ENCODE measurements at regions not wholly inside any gene's neighbourhood (a gene's known extent, or its start where the extent isn't known, plus 50 kb on each side); places are given as distances from the start of the nearest gene placed in this dataset.

DNA sequence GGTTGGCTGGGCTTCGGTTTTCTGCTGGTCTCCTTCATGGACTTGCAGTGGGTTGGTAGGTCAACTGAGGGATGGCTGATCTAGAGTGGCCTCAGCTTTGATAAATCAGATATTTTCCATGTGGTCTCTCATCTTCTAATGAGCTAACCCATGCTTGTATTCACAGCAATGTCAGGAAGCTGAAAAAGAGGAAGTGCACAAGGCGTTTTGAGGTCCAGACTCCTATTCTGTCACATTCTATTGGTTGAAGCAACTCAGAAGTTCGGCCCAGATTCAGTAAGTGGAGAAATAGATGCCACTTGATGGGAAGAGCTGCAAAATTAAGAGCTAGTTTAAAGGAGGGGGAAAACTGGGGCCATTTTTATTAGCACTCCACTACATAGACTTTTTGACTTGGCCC lies 361.2 kb downstream of the DIPK2A start:
- Histone ChIP-seq H3K9me2 (ENCODE audit: low read depth, low read length) (no peaks in the 10 kb centered on the region), H3K27me3 (ENCODE audit: insufficient read depth, low read length) (no peaks in the 10 kb centered on the region), H4K20me1 (ENCODE audit: insufficient read depth, low read length) (no peaks in the 10 kb centered on the region), H3K4me3 (ENCODE audit: low read depth, low read length, poor library complexity, severe bottlenecking) (no peak overlapping the region), H3K79me2 (ENCODE audit: insufficient read depth, low read length) (no peaks in the 10 kb centered on the region), H3K4me2 (ENCODE audit: low read length) (no peak overlapping the region), H3K9me3 (ENCODE audit: low read length) (no peaks in the 10 kb centered on the region), H3K27ac (ENCODE audit: low read depth, low read length, poor library complexity, severe bottlenecking) (no peak overlapping the region), H2AFZ (ENCODE audit: low read length) (no peak overlapping the region), H3K36me3 (ENCODE audit: insufficient read depth, low read length) (no peaks in the 10 kb centered on the region), H3F3A (ENCODE audit: insufficient read depth, low read length) (no peaks in the 10 kb centered on the region), H3K4me1 (ENCODE audit: insufficient read depth, low read length, severe bottlenecking) (no peaks in the 10 kb centered on the region), H3K9ac (ENCODE audit: low read length) (no peak overlapping the region)
- TF ChIP-seq, protein P1, sequence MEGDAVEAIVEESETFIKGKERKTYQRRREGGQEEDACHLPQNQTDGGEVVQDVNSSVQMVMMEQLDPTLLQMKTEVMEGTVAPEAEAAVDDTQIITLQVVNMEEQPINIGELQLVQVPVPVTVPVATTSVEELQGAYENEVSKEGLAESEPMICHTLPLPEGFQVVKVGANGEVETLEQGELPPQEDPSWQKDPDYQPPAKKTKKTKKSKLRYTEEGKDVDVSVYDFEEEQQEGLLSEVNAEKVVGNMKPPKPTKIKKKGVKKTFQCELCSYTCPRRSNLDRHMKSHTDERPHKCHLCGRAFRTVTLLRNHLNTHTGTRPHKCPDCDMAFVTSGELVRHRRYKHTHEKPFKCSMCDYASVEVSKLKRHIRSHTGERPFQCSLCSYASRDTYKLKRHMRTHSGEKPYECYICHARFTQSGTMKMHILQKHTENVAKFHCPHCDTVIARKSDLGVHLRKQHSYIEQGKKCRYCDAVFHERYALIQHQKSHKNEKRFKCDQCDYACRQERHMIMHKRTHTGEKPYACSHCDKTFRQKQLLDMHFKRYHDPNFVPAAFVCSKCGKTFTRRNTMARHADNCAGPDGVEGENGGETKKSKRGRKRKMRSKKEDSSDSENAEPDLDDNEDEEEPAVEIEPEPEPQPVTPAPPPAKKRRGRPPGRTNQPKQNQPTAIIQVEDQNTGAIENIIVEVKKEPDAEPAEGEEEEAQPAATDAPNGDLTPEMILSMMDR (IDR thresholded peaks at IDR 0.05; ENCODE audit: low read length), result no peak
- no peak for TF ChIP-seq EZH2 (IDR thresholded peaks at IDR 0.05; ENCODE audit: borderline replicate concordance, low read length)

- Histone ChIP-seq H3F3A (ENCODE audit: insufficient read depth, low read length) (no peaks in the 10 kb centered on the region), H2AFZ (ENCODE audit: low read length) (no peak overlapping the region), H3K27ac (ENCODE audit: low read depth, low read length, poor library complexity, severe bottlenecking) (no peak overlapping the region), H3K4me3 (ENCODE audit: low read depth, low read length, poor library complexity, severe bottlenecking) (no peak overlapping the region), H3K4me1 (ENCODE audit: insufficient read depth, low read length, severe bottlenecking) (no peaks in the 10 kb centered on the region), H3K27me3 (ENCODE audit: insufficient read depth, low read length) (no peaks in the 10 kb centered on the region), H4K20me1 (ENCODE audit: insufficient read depth, low read length) (no peaks in the 10 kb centered on the region), H3K9ac (ENCODE audit: low read length) (no peak overlapping the region), H3K4me2 (ENCODE audit: low read length) (no peak overlapping the region), H3K9me3 (ENCODE audit: low read length) (no peaks in the 10 kb centered on the region), H3K36me3 (ENCODE audit: insufficient read depth, low read length) (no peaks in the 10 kb centered on the region), H3K79me2 (ENCODE audit: insufficient read depth, low read length) (no peaks in the 10 kb centered on the region), H3K9me2 (ENCODE audit: low read depth, low read length) (no peaks in the 10 kb centered on the region)
- no peak for TF ChIP-seq EZH2 (IDR thresholded peaks at IDR 0.05; ENCODE audit: borderline replicate concordance, low read length)
- TF ChIP-seq, protein P1 (IDR thresholded peaks at IDR 0.05; ENCODE audit: low read length), result no peak
These were observed 369.8 kb downstream of the DIPK2A start for GRCh38 chr3:144341471-144341870.

- no peak overlapping the region for H2AFZ ChIP-seq (ENCODE audit: low read length)
- no peak overlapping the region for H3K4me2 ChIP-seq (ENCODE audit: low read length)
- H3K9me3 ChIP-seq (ENCODE audit: low read length), result no peaks in the 10 kb centered on the region
- TF ChIP-seq, protein P1 (IDR thresholded peaks at IDR 0.05; ENCODE audit: low read length), result no peak
- no peak for TF ChIP-seq EZH2 (IDR thresholded peaks at IDR 0.05; ENCODE audit: borderline replicate concordance, low read length)
- no peaks in the 10 kb centered on the region for H3K79me2 ChIP-seq (ENCODE audit: insufficient read depth, low read length)
- no peaks in the 10 kb centered on the region for H3F3A ChIP-seq (ENCODE audit: insufficient read depth, low read length)
- no peak overlapping the region for H3K27ac ChIP-seq (ENCODE audit: low read depth, low read length, poor library complexity, severe bottlenecking)
- no peaks in the 10 kb centered on the region for H4K20me1 ChIP-seq (ENCODE audit: insufficient read depth, low read length)
- no peaks in the 10 kb centered on the region for H3K36me3 ChIP-seq (ENCODE audit: insufficient read depth, low read length)
- no peaks in the 10 kb centered on the region for H3K9me2 ChIP-seq (ENCODE audit: low read depth, low read length)
- H3K4me1 ChIP-seq (ENCODE audit: insufficient read depth, low read length, severe bottlenecking), result no peaks in the 10 kb centered on the region
- no peak overlapping the region for H3K4me3 ChIP-seq (ENCODE audit: low read depth, low read length, poor library complexity, severe bottlenecking)
- H3K27me3 ChIP-seq (ENCODE audit: insufficient read depth, low read length), result no peaks in the 10 kb centered on the region
- H3K9ac ChIP-seq (ENCODE audit: low read length), result no peak overlapping the region
These were observed 371.7 kb downstream of the DIPK2A start for GRCh38 chr3:144343343-144343742.
